Natural killer cell (primary cell): ENCODE measurements at regions not wholly inside any gene's neighbourhood (a gene's known extent, or its start where the extent isn't known, plus 50 kb on each side); places are given as distances from the start of the nearest gene placed in this dataset.

ENCODE experiments used
- ATAC-seq, 3 donors: fragments of 150-1000 bp in 2 of 3; fragments of 200-7000 bp in 1 of 3; cut with Tn5 transposase; 1 replicate in 1 of 3; 2 replicates in 2 of 3; pipeline ENCODE4 v1.10.0; 2021; ENCODE audit warnings: mild to moderate bottlenecking in 2 of 3, moderate library complexity in 2 of 3
- DNase-seq, 2 donors: peaks; one replicate each; pipeline versions ENCODE4 v3.0.0 to v3.0.0-alpha.2; 2013 to 2021; ENCODE audit warnings: mixed read lengths in 1 of 2
- H3K27ac ChIP-seq: one replicate; pipeline ENCODE4 v1.5.1; 2013; ENCODE audit warnings: mild to moderate bottlenecking, low read length
- H3K27me3 ChIP-seq: one replicate; pipeline ENCODE4 v1.6.1; 2013; ENCODE audit warnings: low read length; ENCODE audit not compliant: control insufficient read depth, insufficient read depth
- H3K36me3 ChIP-seq: one replicate; pipeline ENCODE4 v1.6.1; 2013; ENCODE audit warnings: low read length; ENCODE audit not compliant: control insufficient read depth, insufficient read depth
- H3K4me1 ChIP-seq: one replicate; pipeline ENCODE4 v1.6.1; 2013; ENCODE audit warnings: low read length; ENCODE audit not compliant: control insufficient read depth, insufficient read depth
- H3K4me3 ChIP-seq: one replicate; pipeline ENCODE4 v1.5.1; 2013; ENCODE audit warnings: low read length
- H3K9me3 ChIP-seq: one replicate; pipeline ENCODE4 v1.6.1; 2013; ENCODE audit warnings: low read length; ENCODE audit not compliant: control insufficient read depth, insufficient read depth
- H3K27ac Mint-ChIP-seq, 2 donors: one replicate each; pipeline ENCODE4 v1.8.0; 2022; ENCODE audit warnings: mild to moderate bottlenecking in 2 of 2, mixed read lengths in 2 of 2, moderate library complexity in 1 of 2
- H3K27me3 Mint-ChIP-seq, 2 donors: one replicate each; pipeline ENCODE4 v1.8.0; 2022; ENCODE audit warnings: low read depth in 2 of 2, mixed read lengths in 2 of 2
- H3K36me3 Mint-ChIP-seq: one replicate; pipeline ENCODE4 v1.8.0; 2022; ENCODE audit warnings: mixed read lengths
- H3K4me1 Mint-ChIP-seq, 2 donors: one replicate each; pipeline ENCODE4 v1.8.0; 2022; ENCODE audit warnings: mixed read lengths in 2 of 2
- H3K4me3 Mint-ChIP-seq: one replicate; pipeline ENCODE4 v1.8.0; 2022; ENCODE audit warnings: mild to moderate bottlenecking, moderate library complexity, mixed read lengths
- H3K9me3 Mint-ChIP-seq, 2 donors: one replicate each; pipeline ENCODE4 v1.8.0; 2022; ENCODE audit warnings: mixed read lengths in 2 of 2
- CTCF ChIP-seq: fragments of 200-600 bp; IDR thresholded peaks from one replicate; pipeline ENCODE4 v1.8.0; 2022; ENCODE audit warnings: antibody characterized with exemption
- WGBS: methylation state at CpG from one replicate; pipeline ENCODE4 v1.1.7; 2013; ENCODE audit warnings: missing lambda C conversion rate; ENCODE audit not compliant: insufficient coverage; 5-methylcytosine and 5-hydroxymethylcytosine counted together
- intact Hi-C: fragments of 100-400 bp; cut with micrococcal nuclease; formaldehyde crosslinking; loops from one replicate; pipeline ENCODE4 v1.14.2; 2022

GRCh38 chr17:13827118-13827517 is 225.4 kb upstream of the HS3ST3A1 start:
- H3K27me3 Mint-ChIP-seq, result no peaks in the 10 kb centered on the region
- DNase-seq, result no peak
- WGBS, result 95% methylated on average over 2 of the region's 3 CpGs
- H3K9me3 ChIP-seq, result no peaks in the 10 kb centered on the region
- H3K4me3 ChIP-seq, result no peak overlapping the region
- no peak for TF ChIP-seq CTCF
- H3K4me1 Mint-ChIP-seq, result no peaks in the 10 kb centered on the region
- intact Hi-C loops, result no loop called here
- no peaks in the 10 kb centered on the region for H3K4me1 ChIP-seq
- no peaks in the 10 kb centered on the region for H3K36me3 ChIP-seq
- ATAC-seq, result no peak
- H3K9me3 Mint-ChIP-seq, result peaks cover 0 to 2% of the 10 kb centered on the region in 2 donors
- no peak overlapping the region for H3K27ac ChIP-seq
- no peaks in the 10 kb centered on the region for H3K36me3 Mint-ChIP-seq
- H3K27ac Mint-ChIP-seq, result no peak overlapping the region
- no peak overlapping the region for H3K4me3 Mint-ChIP-seq
- H3K27me3 ChIP-seq, result no peaks in the 10 kb centered on the region

- TF ChIP-seq CTCF, result no peak
- Histone ChIP-seq H3K36me3 (no peaks in the 10 kb centered on the region), H3K27ac (no peak overlapping the region), H3K9me3 (no peaks in the 10 kb centered on the region), H3K27me3 (no peaks in the 10 kb centered on the region), H3K4me1 (no peaks in the 10 kb centered on the region), H3K4me3 (no peak overlapping the region)
- H3K27ac Mint-ChIP-seq, result no peak overlapping the region
- no peaks in the 10 kb centered on the region for H3K27me3 Mint-ChIP-seq
- WGBS, result 78% methylated on average over 2 of the region's 2 CpGs
- no peak for DNase-seq
- no peak for ATAC-seq
- no peaks in the 10 kb centered on the region for H3K4me1 Mint-ChIP-seq
- H3K9me3 Mint-ChIP-seq, result no peaks in the 10 kb centered on the region
- H3K36me3 Mint-ChIP-seq, result no peaks in the 10 kb centered on the region
- intact Hi-C loops, result no loop called here
- H3K4me3 Mint-ChIP-seq, result no peak overlapping the region
Observed at GRCh38 chr17:13833921-13834320, 232.2 kb upstream of the HS3ST3A1 start.

GRCh38 chr17:13835151-13835550 is 233.4 kb upstream of the HS3ST3A1 start:
- no peak for TF ChIP-seq CTCF
- ATAC-seq, result no peak
- DNase-seq, result no peak

GRCh38 chr17:13837417-13837816 is 231.9 kb upstream of the COX10 start:
- no peak overlapping the region for H3K4me3 Mint-ChIP-seq
- ATAC-seq, result no peak
- H3K4me3 ChIP-seq, result no peak overlapping the region
- H3K9me3 Mint-ChIP-seq, result no peaks in the 10 kb centered on the region
- no peaks in the 10 kb centered on the region for H3K36me3 ChIP-seq
- no peak for TF ChIP-seq CTCF
- H3K4me1 Mint-ChIP-seq, result no peaks in the 10 kb centered on the region
- intact Hi-C loops, result no loop called here
- H3K27ac ChIP-seq, result no peak overlapping the region
- no peaks in the 10 kb centered on the region for H3K27me3 ChIP-seq
- 95% methylated on average over 12 of the region's 12 CpGs for WGBS
- H3K27me3 Mint-ChIP-seq, result no peaks in the 10 kb centered on the region
- H3K4me1 ChIP-seq, result no peaks in the 10 kb centered on the region
- H3K9me3 ChIP-seq, result no peaks in the 10 kb centered on the region
- no peaks in the 10 kb centered on the region for H3K36me3 Mint-ChIP-seq
- DNase-seq, result no peak
- no peak overlapping the region for H3K27ac Mint-ChIP-seq

More at GRCh38 chr17:13835151-13835550, 233.4 kb upstream of the HS3ST3A1 start:
- H3K36me3 ChIP-seq, result no peaks in the 10 kb centered on the region
- H3K4me1 ChIP-seq, result no peaks in the 10 kb centered on the region
- intact Hi-C loops, result no loop called here
- no peaks in the 10 kb centered on the region for H3K4me1 Mint-ChIP-seq
- no peak overlapping the region for H3K27ac ChIP-seq
- H3K27ac Mint-ChIP-seq, result no peak overlapping the region
- no peaks in the 10 kb centered on the region for H3K27me3 ChIP-seq
- H3K4me3 ChIP-seq, result no peak overlapping the region
- H3K27me3 Mint-ChIP-seq, result no peaks in the 10 kb centered on the region
- no peaks in the 10 kb centered on the region for H3K9me3 Mint-ChIP-seq
- no peaks in the 10 kb centered on the region for H3K36me3 Mint-ChIP-seq
- H3K4me3 Mint-ChIP-seq, result no peak overlapping the region
- 94% methylated on average over 2 of the region's 2 CpGs for WGBS
- H3K9me3 ChIP-seq, result no peaks in the 10 kb centered on the region
